Caco-2 (cell line): ENCODE measurements at regions not wholly inside any gene's neighbourhood (a gene's known extent, or its start where the extent isn't known, plus 50 kb on each side); places are given as distances from the start of the nearest gene placed in this dataset.

ENCODE experiments used
- BruUV-seq: library from RNA; stranded (reverse); fragments of 400-500 nt; replicated peaks from 2 replicates; lab custom pipeline; 2021; lab: Mats Ljungman, UMichigan
- CTCF ChIA-PET: fragments of 300-600 bp; sonication (Branson Sonifier 250); formaldehyde crosslinking; loops from one replicate; lab custom pipeline; 2022; ENCODE audit warnings: antibody characterized with exemption; lab: Charles Lee
- POLR2A ChIA-PET: fragments of 300-600 bp; sonication (Branson Sonifier 250); formaldehyde crosslinking; loops from one replicate; lab custom pipeline; 2022; ENCODE audit warnings: antibody characterized with exemption; lab: Charles Lee
- DNase-seq, 2 experiments: peaks; one replicate each; pipeline versions ENCODE4 v3.0.0 to v3.0.0-alpha.2; 2020 to 2022
- H3K27me3 ChIP-seq: replicated peaks from 2 replicates; pipeline ENCODE4 v1.6.0; 2011; ENCODE audit warnings: low read length; ENCODE audit not compliant: control insufficient read depth, insufficient read depth
- H3K36me3 ChIP-seq: 2 replicates; pipeline ENCODE4 v1.5.1; 2011; ENCODE audit warnings: low read length; ENCODE audit not compliant: control insufficient read depth, insufficient read depth
- H3K4me1 ChIP-seq: fragments of 250-450 bp; sonication (Bioruptor Pico); 2 replicates; pipeline ENCODE4 v1.5.1; 2020; ENCODE audit warnings: mild to moderate bottlenecking
- H3K4me3 ChIP-seq: 2 replicates; pipeline ENCODE4 v1.5.1; 2011; ENCODE audit warnings: low read depth, mild to moderate bottlenecking, control low read depth, low read length
- H3K9me3 ChIP-seq: fragments of 250-450 bp; sonication (Bioruptor Pico); 2 replicates; pipeline ENCODE4 v1.5.1; 2020; ENCODE audit warnings: mild to moderate bottlenecking, moderate library complexity
- H3K27ac Mint-ChIP-seq: one replicate; pipeline ENCODE4 v1.8.0; 2022; ENCODE audit warnings: mixed read lengths; ENCODE audit not compliant: unreplicated experiment
- H3K27me3 Mint-ChIP-seq: one replicate; pipeline ENCODE4 v1.8.0; 2022; ENCODE audit warnings: mixed read lengths; ENCODE audit not compliant: insufficient read depth, unreplicated experiment
- H3K36me3 Mint-ChIP-seq: one replicate; pipeline ENCODE4 v1.8.0; 2022; ENCODE audit warnings: mild to moderate bottlenecking, mixed read lengths; ENCODE audit not compliant: insufficient read depth, unreplicated experiment
- H3K4me1 Mint-ChIP-seq: one replicate; pipeline ENCODE4 v1.8.0; 2022; ENCODE audit warnings: low read depth, mixed read lengths; ENCODE audit not compliant: unreplicated experiment
- H3K4me3 Mint-ChIP-seq: one replicate; pipeline ENCODE4 v1.8.0; 2022; ENCODE audit warnings: mild to moderate bottlenecking, moderate library complexity, mixed read lengths; ENCODE audit not compliant: unreplicated experiment
- H3K9me3 Mint-ChIP-seq: one replicate; pipeline ENCODE4 v1.8.0; 2022; ENCODE audit warnings: mixed read lengths; ENCODE audit not compliant: unreplicated experiment
- CTCF ChIP-seq, 2 experiments: fragments of 200-600 bp in 1 of 2; IDR thresholded peaks; 1 replicate in 1 of 2; 2 replicates in 1 of 2; pipeline versions ENCODE4 v1.5.1 to v1.8.0; 2011 to 2022; ENCODE audit warnings: antibody characterized with exemption in 1 of 2, control low read depth in 1 of 2, inconsistent platforms in 1 of 2, low read depth in 1 of 2, low read length in 1 of 2, mild to moderate bottlenecking in 1 of 2, moderate library complexity in 1 of 2; ENCODE audit not compliant: insufficient read depth in 1 of 2, severe bottlenecking in 1 of 2, unreplicated experiment in 1 of 2
- intact Hi-C: fragments of 100-400 bp; cut with micrococcal nuclease; formaldehyde crosslinking; loops from one replicate; pipeline ENCODE4 v1.10.0; 2022; ENCODE audit not compliant: unreplicated experiment

GRCh38 chr5:164351245-164351834 is 845.9 kb downstream of the MAT2B start:
- H3K4me1 Mint-ChIP-seq = peaks cover 6% of the 10 kb centered on the region
- Histone ChIP-seq H3K4me1 (peaks cover 8% of the 10 kb centered on the region), H3K36me3 (no peaks in the 10 kb centered on the region), H3K9me3 (no peaks in the 10 kb centered on the region), H3K27me3 (no peaks in the 10 kb centered on the region), H3K4me3 (no peak overlapping the region)
- H3K27ac Mint-ChIP-seq = no peak overlapping the region
- no peak overlapping the region for H3K4me3 Mint-ChIP-seq
- BruUV-seq = no TSS peak
- peaks cover 4% of the 10 kb centered on the region for H3K27me3 Mint-ChIP-seq
- intact Hi-C loops = no loop called here
- CTCF ChIA-PET = no interaction called here
- H3K36me3 Mint-ChIP-seq = no peaks in the 10 kb centered on the region
- no peaks in the 10 kb centered on the region for H3K9me3 Mint-ChIP-seq
- DNase-seq = no peak
- no peak for TF ChIP-seq CTCF (IDR thresholded peaks at IDR 0.05; ENCODE audit: insufficient read depth in 1 of 2, low read depth in 1 of 2, low read length in 1 of 2, severe bottlenecking in 1 of 2, unreplicated experiment in 1 of 2)
- POLR2A ChIA-PET = no interaction called here

- Histone ChIP-seq H3K27me3 (no peaks in the 10 kb centered on the region), H3K9me3 (no peaks in the 10 kb centered on the region), H3K36me3 (no peaks in the 10 kb centered on the region), H3K4me1 (peaks cover 8% of the 10 kb centered on the region), H3K4me3 (no peak overlapping the region)
- BruUV-seq = no TSS peak
- no peak for DNase-seq
- POLR2A ChIA-PET = no interaction called here
- peaks cover 6% of the 10 kb centered on the region for H3K4me1 Mint-ChIP-seq
- no peaks in the 10 kb centered on the region for H3K9me3 Mint-ChIP-seq
- H3K4me3 Mint-ChIP-seq = no peak overlapping the region
- H3K36me3 Mint-ChIP-seq = no peaks in the 10 kb centered on the region
- TF ChIP-seq CTCF (IDR thresholded peaks at IDR 0.05; ENCODE audit: insufficient read depth in 1 of 2, low read depth in 1 of 2, low read length in 1 of 2, severe bottlenecking in 1 of 2, unreplicated experiment in 1 of 2) = no peak
- H3K27ac Mint-ChIP-seq = no peak overlapping the region
- peaks cover 4% of the 10 kb centered on the region for H3K27me3 Mint-ChIP-seq
- intact Hi-C loops = no loop called here
- CTCF ChIA-PET = no interaction called here
Measured at GRCh38 chr5:164352695-164353094, 847.3 kb downstream of the MAT2B start.

GRCh38 chr5:164353155-164353554 is 847.7 kb downstream of the MAT2B start:
- no peak for DNase-seq
- POLR2A ChIA-PET = no interaction called here
- H3K4me3 ChIP-seq = no peak overlapping the region
- H3K27me3 Mint-ChIP-seq = peaks cover 3% of the 10 kb centered on the region
- H3K4me3 Mint-ChIP-seq = no peak overlapping the region
- H3K27ac Mint-ChIP-seq = no peak overlapping the region
- H3K4me1 Mint-ChIP-seq = peaks cover 6% of the 10 kb centered on the region
- no peaks in the 10 kb centered on the region for H3K36me3 Mint-ChIP-seq
- H3K9me3 Mint-ChIP-seq = no peaks in the 10 kb centered on the region
- no TSS peak for BruUV-seq
- no peaks in the 10 kb centered on the region for H3K27me3 ChIP-seq
- no peaks in the 10 kb centered on the region for H3K36me3 ChIP-seq
- CTCF ChIA-PET = no interaction called here
- peaks cover 8% of the 10 kb centered on the region for H3K4me1 ChIP-seq
- TF ChIP-seq CTCF (IDR thresholded peaks at IDR 0.05; ENCODE audit: insufficient read depth in 1 of 2, low read depth in 1 of 2, low read length in 1 of 2, severe bottlenecking in 1 of 2, unreplicated experiment in 1 of 2) = no peak
- intact Hi-C loops = no loop called here
- no peaks in the 10 kb centered on the region for H3K9me3 ChIP-seq
